ENCODE measurements at regions not wholly inside any gene's neighbourhood (a gene's known extent, or its start where the extent isn't known, plus 50 kb on each side); places are given as distances from the start of the nearest gene placed in this dataset.

- H3K79me1 ChIP-seq (ENCODE audit: insufficient read depth, low read depth, low read length, poor library complexity, severe bottlenecking), result no peaks in the 10 kb centered on the region
- no peak overlapping the region for H3K27ac ChIP-seq (ENCODE audit: insufficient read length, low read depth, low read length)
- no peak overlapping the region for H3K9ac ChIP-seq (ENCODE audit: extremely low read depth, insufficient read length, low read length)
- no peaks in the 10 kb centered on the region for H3K27me3 ChIP-seq (ENCODE audit: insufficient read depth, low read length)
- no peak overlapping the region for H3T11ph ChIP-seq (ENCODE audit: low read length)
- H4K20me1 ChIP-seq (ENCODE audit: control insufficient read depth, insufficient read depth, insufficient read length), result no peaks in the 10 kb centered on the region
- H3K4ac ChIP-seq (ENCODE audit: low read depth, low read length), result no peak overlapping the region
- no peak overlapping the region for H2AK5ac ChIP-seq (ENCODE audit: insufficient read length, low read length)
- Mint-ChIP-seq H3K9me3 (no peaks in the 10 kb centered on the region; a peak in 1 of 5 replicates), H3K4me1 (peaks cover 4 to 7% of the 10 kb centered on the region in 2 experiments; a peak in 3 of 4 replicates), H3K27ac (no peak overlapping the region), H3K4me3 (no peak overlapping the region), H3K27me3 (ENCODE audit: low read depth) (no peaks in the 10 kb centered on the region), H3K36me3 (ENCODE audit: insufficient read depth in 1 of 3, low read depth in 3 of 3) (no peaks in the 10 kb centered on the region)
- no peak overlapping the region for H3K14ac ChIP-seq (ENCODE audit: insufficient read depth, low read length)
- no peak overlapping the region for H3K4me2 ChIP-seq (ENCODE audit: insufficient read depth, insufficient read length, low read length)
- H3K18ac ChIP-seq (ENCODE audit: insufficient read length, low read depth, low read length), result no peak overlapping the region
- H2BK120ac ChIP-seq (ENCODE audit: low read depth, low read length, poor library complexity, severe bottlenecking), result no peak overlapping the region
- no peak overlapping the region for H2AFZ ChIP-seq (ENCODE audit: low read length)
- no peak overlapping the region for H2BK15ac ChIP-seq (ENCODE audit: low read depth, low read length)
- no peaks in the 10 kb centered on the region for H3K79me2 ChIP-seq (ENCODE audit: insufficient read depth, low read length)
- H4K91ac ChIP-seq (ENCODE audit: insufficient read length, low read depth, low read length), result no peak overlapping the region
- no CpG with 5 or more reads among the region's 2 CpGs for WGBS (ENCODE audit: extremely low coverage, insufficient read length, low lambda C conversion rate)
- peaks cover 2% of the 10 kb centered on the region; the same call in 1 of the 2 replicates for H3K4me1 ChIP-seq (ENCODE audit: insufficient read depth, low read length)
- H4K5ac ChIP-seq (ENCODE audit: insufficient read length, low read depth, low read length), result no peak overlapping the region
- no peaks in the 10 kb centered on the region for H3K23me2 ChIP-seq (ENCODE audit: insufficient read length, low read depth, low read length, poor library complexity, severe bottlenecking)
- no peak overlapping the region for H2BK12ac ChIP-seq (ENCODE audit: insufficient read length, low read depth, low read length)
- no peak overlapping the region for H2BK20ac ChIP-seq (ENCODE audit: low read depth, low read length, poor library complexity, severe bottlenecking)
- no peak overlapping the region for H2BK5ac ChIP-seq (ENCODE audit: insufficient read length, low read length)
- no peak overlapping the region for H4K8ac ChIP-seq (replicated peaks; ENCODE audit: insufficient read length, low read depth, low read length)
- DNase-seq, result no peak
- no peak overlapping the region for H3K23ac ChIP-seq (ENCODE audit: insufficient read length, low read depth, low read length)
- no peak for TF ChIP-seq CTCF (conservative IDR thresholded peaks at IDR 0.05)
- H3K56ac ChIP-seq (ENCODE audit: insufficient read length, low read depth, low read length), result no peak overlapping the region
- no peaks in the 10 kb centered on the region for H3K9me3 ChIP-seq (ENCODE audit: control insufficient read depth, low read depth, low read length)
Observed at GRCh38 chr16:64130140-64130539, 991.7 kb downstream of the CDH11 start.

All from H9 (cell line).